Caco-2 (cell line): ENCODE measurements at regions not wholly inside any gene's neighbourhood (a gene's known extent, or its start where the extent isn't known, plus 50 kb on each side); places are given as distances from the start of the nearest gene placed in this dataset.
A peak's percentile ranks its signal among the peaks of the same experiment; 100 is the strongest.

ENCODE experiments used
- BruUV-seq: library from RNA; stranded (reverse); fragments of 400-500 nt; replicated peaks from 2 replicates; lab custom pipeline; 2021; lab: Mats Ljungman, UMichigan
- CTCF ChIA-PET: fragments of 300-600 bp; sonication (Branson Sonifier 250); formaldehyde crosslinking; loops from one replicate; lab custom pipeline; 2022; ENCODE audit warnings: antibody characterized with exemption; lab: Charles Lee
- POLR2A ChIA-PET: fragments of 300-600 bp; sonication (Branson Sonifier 250); formaldehyde crosslinking; loops from one replicate; lab custom pipeline; 2022; ENCODE audit warnings: antibody characterized with exemption; lab: Charles Lee
- DNase-seq, 2 experiments: peaks; one replicate each; pipeline versions ENCODE4 v3.0.0 to v3.0.0-alpha.2; 2020 to 2022
- H3K27me3 ChIP-seq: replicated peaks from 2 replicates; pipeline ENCODE4 v1.6.0; 2011; ENCODE audit warnings: low read length; ENCODE audit not compliant: control insufficient read depth, insufficient read depth
- H3K36me3 ChIP-seq: 2 replicates; pipeline ENCODE4 v1.5.1; 2011; ENCODE audit warnings: low read length; ENCODE audit not compliant: control insufficient read depth, insufficient read depth
- H3K4me1 ChIP-seq: fragments of 250-450 bp; sonication (Bioruptor Pico); 2 replicates; pipeline ENCODE4 v1.5.1; 2020; ENCODE audit warnings: mild to moderate bottlenecking
- H3K4me3 ChIP-seq: 2 replicates; pipeline ENCODE4 v1.5.1; 2011; ENCODE audit warnings: low read depth, mild to moderate bottlenecking, control low read depth, low read length
- H3K9me3 ChIP-seq: fragments of 250-450 bp; sonication (Bioruptor Pico); 2 replicates; pipeline ENCODE4 v1.5.1; 2020; ENCODE audit warnings: mild to moderate bottlenecking, moderate library complexity
- H3K27ac Mint-ChIP-seq: one replicate; pipeline ENCODE4 v1.8.0; 2022; ENCODE audit warnings: mixed read lengths; ENCODE audit not compliant: unreplicated experiment
- H3K27me3 Mint-ChIP-seq: one replicate; pipeline ENCODE4 v1.8.0; 2022; ENCODE audit warnings: mixed read lengths; ENCODE audit not compliant: insufficient read depth, unreplicated experiment
- H3K36me3 Mint-ChIP-seq: one replicate; pipeline ENCODE4 v1.8.0; 2022; ENCODE audit warnings: mild to moderate bottlenecking, mixed read lengths; ENCODE audit not compliant: insufficient read depth, unreplicated experiment
- H3K4me1 Mint-ChIP-seq: one replicate; pipeline ENCODE4 v1.8.0; 2022; ENCODE audit warnings: low read depth, mixed read lengths; ENCODE audit not compliant: unreplicated experiment
- H3K4me3 Mint-ChIP-seq: one replicate; pipeline ENCODE4 v1.8.0; 2022; ENCODE audit warnings: mild to moderate bottlenecking, moderate library complexity, mixed read lengths; ENCODE audit not compliant: unreplicated experiment
- H3K9me3 Mint-ChIP-seq: one replicate; pipeline ENCODE4 v1.8.0; 2022; ENCODE audit warnings: mixed read lengths; ENCODE audit not compliant: unreplicated experiment
- intact Hi-C: fragments of 100-400 bp; cut with micrococcal nuclease; formaldehyde crosslinking; loops from one replicate; pipeline ENCODE4 v1.10.0; 2022; ENCODE audit not compliant: unreplicated experiment
- TF ChIP-seq, protein P1 (sequence below), 2 experiments: fragments of 200-600 bp in 1 of 2; IDR thresholded peaks; 1 replicate in 1 of 2; 2 replicates in 1 of 2; pipeline versions ENCODE4 v1.5.1 to v1.8.0; 2011 to 2022; ENCODE audit warnings: antibody characterized with exemption in 1 of 2, control low read depth in 1 of 2, inconsistent platforms in 1 of 2, low read depth in 1 of 2, low read length in 1 of 2, mild to moderate bottlenecking in 1 of 2, moderate library complexity in 1 of 2; ENCODE audit not compliant: insufficient read depth in 1 of 2, severe bottlenecking in 1 of 2, unreplicated experiment in 1 of 2

DNA sequence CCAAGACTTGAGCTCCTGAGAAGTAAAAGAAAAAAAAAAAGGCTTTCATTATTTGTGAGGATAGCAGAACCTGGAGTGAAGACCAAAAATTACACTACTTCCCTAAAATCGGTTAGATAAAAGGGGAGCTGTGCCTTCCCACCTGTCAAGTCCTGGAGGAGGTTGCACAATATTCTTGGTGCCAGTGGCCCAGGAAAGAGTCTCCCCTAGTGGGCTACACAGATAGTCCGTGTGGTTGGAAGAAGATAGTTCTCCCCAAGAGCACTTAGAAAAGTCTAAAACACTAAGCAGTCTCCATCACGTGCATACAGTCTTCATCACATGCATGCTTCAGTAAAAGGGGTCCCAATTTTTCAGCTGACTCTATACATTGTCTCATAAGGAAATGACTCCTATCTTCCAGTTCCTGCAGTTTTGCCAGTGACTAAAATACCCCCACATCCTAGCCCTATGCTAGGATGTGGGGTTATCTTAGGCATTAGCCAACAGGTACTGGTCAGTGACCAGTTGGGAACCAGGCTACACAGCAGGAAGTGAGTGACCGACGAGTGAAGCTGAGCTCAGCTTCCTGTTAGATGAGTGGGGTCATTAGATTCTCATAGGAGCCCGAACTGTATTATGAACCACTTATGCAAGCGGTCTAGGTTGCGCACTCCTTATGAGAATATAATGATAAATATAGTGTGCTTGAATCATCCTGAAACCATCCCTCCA, 199.5 kb upstream of the FAM83B start:
- Mint-ChIP-seq H3K4me3 (no peak overlapping the region), H3K4me1 (no peaks in the 10 kb centered on the region), H3K9me3 (no peaks in the 10 kb centered on the region), H3K36me3 (no peaks in the 10 kb centered on the region), H3K27ac (no peak overlapping the region), H3K27me3 (no peaks in the 10 kb centered on the region)
- no TSS peak for BruUV-seq
- TF ChIP-seq, protein P1, sequence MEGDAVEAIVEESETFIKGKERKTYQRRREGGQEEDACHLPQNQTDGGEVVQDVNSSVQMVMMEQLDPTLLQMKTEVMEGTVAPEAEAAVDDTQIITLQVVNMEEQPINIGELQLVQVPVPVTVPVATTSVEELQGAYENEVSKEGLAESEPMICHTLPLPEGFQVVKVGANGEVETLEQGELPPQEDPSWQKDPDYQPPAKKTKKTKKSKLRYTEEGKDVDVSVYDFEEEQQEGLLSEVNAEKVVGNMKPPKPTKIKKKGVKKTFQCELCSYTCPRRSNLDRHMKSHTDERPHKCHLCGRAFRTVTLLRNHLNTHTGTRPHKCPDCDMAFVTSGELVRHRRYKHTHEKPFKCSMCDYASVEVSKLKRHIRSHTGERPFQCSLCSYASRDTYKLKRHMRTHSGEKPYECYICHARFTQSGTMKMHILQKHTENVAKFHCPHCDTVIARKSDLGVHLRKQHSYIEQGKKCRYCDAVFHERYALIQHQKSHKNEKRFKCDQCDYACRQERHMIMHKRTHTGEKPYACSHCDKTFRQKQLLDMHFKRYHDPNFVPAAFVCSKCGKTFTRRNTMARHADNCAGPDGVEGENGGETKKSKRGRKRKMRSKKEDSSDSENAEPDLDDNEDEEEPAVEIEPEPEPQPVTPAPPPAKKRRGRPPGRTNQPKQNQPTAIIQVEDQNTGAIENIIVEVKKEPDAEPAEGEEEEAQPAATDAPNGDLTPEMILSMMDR (IDR thresholded peaks at IDR 0.05; ENCODE audit: insufficient read depth in 1 of 2, low read depth in 1 of 2, low read length in 1 of 2, severe bottlenecking in 1 of 2, unreplicated experiment in 1 of 2): peak in 1 of 2 experiments; percentile 4
- no peak for DNase-seq
- H3K4me1 ChIP-seq: no peaks in the 10 kb centered on the region
- ChIA-PET CTCF (no interaction called here), POLR2A (no interaction called here)
- intact Hi-C loops: no loop called here
- no peaks in the 10 kb centered on the region for H3K9me3 ChIP-seq
- no peaks in the 10 kb centered on the region for H3K27me3 ChIP-seq
- no peaks in the 10 kb centered on the region for H3K36me3 ChIP-seq
- no peak overlapping the region for H3K4me3 ChIP-seq

DNA sequence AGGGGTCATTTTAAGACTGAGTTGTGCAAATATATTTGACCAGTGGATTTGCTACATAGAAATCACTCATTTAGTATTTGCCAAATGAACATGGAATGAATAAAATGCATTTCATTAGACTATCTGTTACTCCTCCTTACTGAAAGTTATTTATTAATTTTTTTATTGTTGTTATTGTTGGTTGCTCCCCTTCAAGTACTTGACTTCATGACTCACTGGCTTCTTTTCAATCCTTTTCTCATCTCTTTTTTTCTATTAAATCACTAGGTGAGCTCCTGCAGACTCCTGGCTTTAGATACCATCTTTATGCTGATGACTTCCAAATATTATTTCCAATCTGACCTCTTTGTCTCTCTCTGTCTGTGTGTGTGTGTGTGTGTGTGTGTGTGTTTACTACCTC, 192.2 kb upstream of the FAM83B start:
- Histone ChIP-seq H3K4me3 (no peak overlapping the region), H3K9me3 (no peaks in the 10 kb centered on the region), H3K27me3 (no peaks in the 10 kb centered on the region), H3K36me3 (no peaks in the 10 kb centered on the region), H3K4me1 (peaks cover 11% of the 10 kb centered on the region)
- ChIA-PET CTCF (no interaction called here), POLR2A (no interaction called here)
- Mint-ChIP-seq H3K27me3 (no peaks in the 10 kb centered on the region), H3K27ac (no peak overlapping the region), H3K9me3 (no peaks in the 10 kb centered on the region), H3K36me3 (no peaks in the 10 kb centered on the region), H3K4me3 (no peak overlapping the region), H3K4me1 (peaks cover 20% of the 10 kb centered on the region)
- no TSS peak for BruUV-seq
- intact Hi-C loops: no loop called here
- TF ChIP-seq, protein P1 (IDR thresholded peaks at IDR 0.05; ENCODE audit: insufficient read depth in 1 of 2, low read depth in 1 of 2, low read length in 1 of 2, severe bottlenecking in 1 of 2, unreplicated experiment in 1 of 2): no peak
- DNase-seq: no peak

DNA sequence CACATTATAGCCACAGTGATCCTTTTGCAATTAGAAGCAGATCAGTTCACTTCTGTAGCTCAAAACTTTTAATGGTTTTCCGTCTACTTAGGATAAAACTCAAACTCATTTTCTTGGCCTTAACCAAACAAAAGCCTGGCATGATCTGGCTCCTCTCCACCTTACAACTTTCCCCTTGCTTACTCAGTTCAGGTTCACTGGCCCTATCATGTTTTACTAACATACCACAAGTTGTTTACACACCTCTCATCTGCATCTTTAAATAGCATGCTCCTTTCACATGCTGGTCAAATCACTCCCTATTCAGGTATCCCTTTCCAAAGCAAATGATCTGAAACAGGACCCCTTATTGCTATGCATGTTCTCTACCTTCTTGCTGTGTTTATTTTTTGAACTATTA, 191.4 kb upstream of the FAM83B start:
- no TSS peak for BruUV-seq
- Mint-ChIP-seq H3K4me1 (peaks cover 20% of the 10 kb centered on the region), H3K27ac (no peak overlapping the region), H3K9me3 (no peaks in the 10 kb centered on the region), H3K4me3 (peak overlapping the region; percentile 4), H3K36me3 (no peaks in the 10 kb centered on the region), H3K27me3 (no peaks in the 10 kb centered on the region)
- no peaks in the 10 kb centered on the region for H3K9me3 ChIP-seq
- TF ChIP-seq, protein P1 (IDR thresholded peaks at IDR 0.05; ENCODE audit: insufficient read depth in 1 of 2, low read depth in 1 of 2, low read length in 1 of 2, severe bottlenecking in 1 of 2, unreplicated experiment in 1 of 2): no peak
- ChIA-PET CTCF (no interaction called here), POLR2A (no interaction called here)
- intact Hi-C loops: no loop called here
- no peaks in the 10 kb centered on the region for H3K36me3 ChIP-seq
- DNase-seq: peak in 1 of 2 experiments; percentile 8
- no peaks in the 10 kb centered on the region for H3K27me3 ChIP-seq
- peaks cover 11% of the 10 kb centered on the region for H3K4me1 ChIP-seq
- H3K4me3 ChIP-seq: no peak overlapping the region
